Hematopoietic multipotent progenitor cell (in vitro differentiated cells): ENCODE measurements at regions not wholly inside any gene's neighbourhood (a gene's known extent, or its start where the extent isn't known, plus 50 kb on each side); places are given as distances from the start of the nearest gene placed in this dataset.
"Not testable (repeated sequence)": the region's sequence is repeated elsewhere in the genome, so short reads cannot be mapped to it uniquely, and the experiment has no call there.

Source experiments
- DNase-seq, 3 donors: peaks; one replicate each; pipeline ENCODE4 v3.0.0-alpha.2; 2011 to 2015; ENCODE audit warnings: low read depth in 2 of 3, low spot score in 2 of 3

- no peak for DNase-seq
Measured at GRCh38 chr3:34891941-34892340, 747.4 kb upstream of the ARPP21 start.

GRCh38 chr3:34895841-34896240 lies 743.5 kb upstream of the ARPP21 start:
- no peak for DNase-seq

GRCh38 chr3:34909679-34910078 lies 729.6 kb upstream of the ARPP21 start:
- DNase-seq, result not testable (repeated sequence)

- DNase-seq, result no peak
Measured at GRCh38 chr3:34919025-34919424, 720.3 kb upstream of the ARPP21 start.

GRCh38 chr3:34920806-34921205 lies 718.5 kb upstream of the ARPP21 start:
- no peak for DNase-seq

GRCh38 chr3:34924961-34925360 lies 714.4 kb upstream of the ARPP21 start:
- DNase-seq, result no peak

GRCh38 chr3:34925851-34926250 lies 713.5 kb upstream of the ARPP21 start:
- no peak for DNase-seq

- DNase-seq, result no peak
Measured at GRCh38 chr3:34929036-34929435, 710.3 kb upstream of the ARPP21 start.

- DNase-seq, result no peak
Measured at GRCh38 chr3:34934660-34935059, 704.7 kb upstream of the ARPP21 start.

- no peak for DNase-seq
Measured at GRCh38 chr3:34938784-34939183, 700.5 kb upstream of the ARPP21 start.

- no peak for DNase-seq
Measured at GRCh38 chr3:34942256-34942655, 697.1 kb upstream of the ARPP21 start.

GRCh38 chr3:34947834-34948233 lies 691.5 kb upstream of the ARPP21 start:
- DNase-seq, result no peak

- DNase-seq, result no peak
Measured at GRCh38 chr3:34948517-34948916, 690.8 kb upstream of the ARPP21 start.

- DNase-seq, result no peak
Measured at GRCh38 chr3:34955680-34956079, 683.6 kb upstream of the ARPP21 start.

- DNase-seq, result no peak
Measured at GRCh38 chr3:34956511-34956910, 682.8 kb upstream of the ARPP21 start.

- DNase-seq, result no peak
Measured at GRCh38 chr3:34957677-34958076, 681.6 kb upstream of the ARPP21 start.

GRCh38 chr3:34969513-34969912 lies 669.8 kb upstream of the ARPP21 start:
- DNase-seq, result no peak

GRCh38 chr3:34972481-34972880 lies 666.8 kb upstream of the ARPP21 start:
- no peak for DNase-seq

GRCh38 chr3:34973586-34973985 lies 665.7 kb upstream of the ARPP21 start:
- DNase-seq, result no peak

GRCh38 chr3:34983631-34984030 lies 655.7 kb upstream of the ARPP21 start:
- DNase-seq, result no peak

GRCh38 chr3:34988296-34988695 lies 651.0 kb upstream of the ARPP21 start:
- no peak for DNase-seq

- no peak for DNase-seq
Measured at GRCh38 chr3:34995796-34996430, 643.4 kb upstream of the ARPP21 start.

GRCh38 chr3:34998902-34999301 lies 640.4 kb upstream of the ARPP21 start:
- no peak for DNase-seq
